Muscle layer of duodenum (tissue), 2 donors: ENCODE measurements at regions not wholly inside any gene's neighbourhood (a gene's known extent, or its start where the extent isn't known, plus 50 kb on each side); places are given as distances from the start of the nearest gene placed in this dataset.

Experiments
- H3K27ac ChIP-seq: one replicate; pipeline ENCODE4 v1.7.0; 2013; ENCODE audit warnings: mild to moderate bottlenecking, low read length
- H3K27me3 ChIP-seq: one replicate; pipeline ENCODE4 v1.7.0; 2013; ENCODE audit warnings: low read depth, mild to moderate bottlenecking, control low read depth, low read length
- H3K36me3 ChIP-seq, 2 donors: one replicate each; pipeline ENCODE4 v1.7.0; 2013; ENCODE audit warnings: low read length in 2 of 2, control low read depth in 1 of 2, mild to moderate bottlenecking in 1 of 2; ENCODE audit not compliant: insufficient read depth in 2 of 2, control insufficient read depth in 1 of 2
- H3K4me1 ChIP-seq, 2 donors: one replicate each; pipeline ENCODE4 v1.7.0; 2013; ENCODE audit warnings: low read length in 2 of 2, mild to moderate bottlenecking in 2 of 2, control low read depth in 1 of 2, moderate library complexity in 1 of 2; ENCODE audit not compliant: insufficient read depth in 2 of 2, control insufficient read depth in 1 of 2
- H3K4me3 ChIP-seq, 2 donors: one replicate each; pipeline ENCODE4 v1.7.0; 2013; ENCODE audit warnings: low read length in 2 of 2, low read depth in 1 of 2, mild to moderate bottlenecking in 1 of 2
- H3K9me3 ChIP-seq, 2 donors: one replicate each; pipeline ENCODE4 v1.7.0; 2013; ENCODE audit warnings: low read length in 2 of 2, control low read depth in 1 of 2, mild to moderate bottlenecking in 1 of 2; ENCODE audit not compliant: control insufficient read depth in 1 of 2
- donor health status: healthy.

GRCh38 chr12:58978717-58979116 lies 58.4 kb upstream of the LRIG3 start:
- H3K4me1 ChIP-seq: no peaks in the 10 kb centered on the region
- no peaks in the 10 kb centered on the region for H3K27me3 ChIP-seq
- H3K9me3 ChIP-seq: no peaks in the 10 kb centered on the region
- H3K27ac ChIP-seq: no peak overlapping the region
- no peak overlapping the region for H3K4me3 ChIP-seq
- no peaks in the 10 kb centered on the region for H3K36me3 ChIP-seq

DNA sequence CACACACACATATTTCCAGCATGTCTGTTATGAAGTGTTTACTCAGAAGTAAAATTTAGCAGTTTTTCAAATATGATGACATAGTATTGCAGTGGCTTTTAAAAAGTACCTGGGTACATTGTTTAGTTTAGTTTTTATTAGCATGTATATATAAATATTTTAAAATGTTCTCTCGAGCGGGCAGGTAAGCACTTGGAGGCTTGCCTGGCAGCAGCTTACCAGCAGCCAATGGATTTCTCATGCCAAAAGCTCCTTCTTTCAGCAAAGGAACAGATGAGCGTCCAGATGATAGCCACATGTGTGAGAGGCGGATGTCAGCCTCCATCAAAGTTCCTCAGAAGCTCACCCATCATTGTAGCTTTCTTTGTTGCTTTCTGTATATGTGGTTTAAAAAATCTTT lies 57.2 kb upstream of the LRIG3 start:
- H3K4me3 ChIP-seq: no peak overlapping the region
- H3K36me3 ChIP-seq: no peaks in the 10 kb centered on the region
- no peaks in the 10 kb centered on the region for H3K9me3 ChIP-seq
- no peaks in the 10 kb centered on the region for H3K4me1 ChIP-seq
- H3K27me3 ChIP-seq: no peaks in the 10 kb centered on the region
- H3K27ac ChIP-seq: no peak overlapping the region

DNA sequence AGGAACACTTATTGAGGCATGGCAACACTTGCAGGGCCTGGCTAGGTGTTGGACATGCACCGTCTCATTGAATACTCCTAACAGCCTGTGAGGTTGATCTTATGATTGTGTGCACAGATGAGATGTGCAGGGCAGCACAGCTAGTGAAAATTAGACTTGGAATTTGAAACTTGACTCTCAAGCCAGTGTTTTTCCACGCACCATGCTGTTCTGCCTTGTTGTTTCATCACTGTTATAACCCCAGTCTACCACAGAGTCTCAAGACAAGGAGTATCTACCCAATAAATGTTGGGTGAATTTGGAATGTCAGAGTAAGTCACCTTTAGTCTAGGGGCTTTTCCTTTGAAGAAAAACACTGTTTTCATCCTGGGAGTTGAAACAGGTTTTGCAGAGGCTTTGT lies 55.8 kb upstream of the LRIG3 start:
- Histone ChIP-seq H3K4me3 (no peak overlapping the region), H3K9me3 (no peaks in the 10 kb centered on the region), H3K36me3 (no peaks in the 10 kb centered on the region)

More for the DNA sequence above, 55.8 kb upstream of the LRIG3 start:
- no peak overlapping the region for H3K27ac ChIP-seq
- H3K4me1 ChIP-seq: no peaks in the 10 kb centered on the region
- H3K27me3 ChIP-seq: no peaks in the 10 kb centered on the region
